HCT116 (cell line): ENCODE measurements at regions not wholly inside any gene's neighbourhood (a gene's known extent, or its start where the extent isn't known, plus 50 kb on each side); places are given as distances from the start of the nearest gene placed in this dataset.
"Not testable (repeated sequence)": the region's sequence is repeated elsewhere in the genome, so short reads cannot be mapped to it uniquely, and the experiment has no call there.

Experiments used
- ATAC-seq: fragments of 200-7000 bp; cut with Tn5 transposase; 2 replicates; pipeline ENCODE4 v1.9.1; 2020; ENCODE audit warnings: mild to moderate bottlenecking, moderate library complexity
- BruUV-seq: library from RNA; stranded (reverse); fragments of 400-500 nt; replicated peaks from 2 replicates; lab custom pipeline; 2021; lab: Mats Ljungman, UMichigan
- CTCF ChIA-PET: fragments of 300-600 bp; sonication (Branson Sonifier 250); formaldehyde crosslinking; loops from one replicate; lab custom pipeline; 2021; ENCODE audit warnings: antibody characterized with exemption; lab: Charles Lee
- POLR2A ChIA-PET: fragments of 300-600, 350-600 bp; sonication (Branson Sonifier 250); formaldehyde crosslinking; loops from one replicate; lab custom pipeline; 2021; ENCODE audit warnings: antibody characterized with exemption; lab: Charles Lee
- RAD21 ChIA-PET, 2 experiments: fragments of 300-600 bp; sonication (Branson Sonifier 250); formaldehyde crosslinking; loops; one replicate each; lab custom pipeline; 2023; ENCODE audit warnings: low total read pairs in 2 of 2; ENCODE audit not compliant: uncharacterized antibody in 2 of 2, unreplicated experiment in 2 of 2, low non-redundant PET in 1 of 2; lab: Charles Lee
- DNase-seq: peaks from one replicate; pipeline ENCODE4 v3.0.0-alpha.2; 2010; ENCODE audit warnings: low read depth, low spot score
- H2AFZ ChIP-seq: fragments of 200-600 bp; shearing (Covaris generic), sonication (generic); 2 replicates; pipeline ENCODE4 v1.6.1; 2017; ENCODE audit warnings: low read depth, mixed run types, mixed read lengths, antibody characterized with exemption, low read length; ENCODE audit not compliant: poor library complexity, severe bottlenecking
- H3K27ac ChIP-seq: 2 replicates; pipeline ENCODE4 v1.5.1; 2012; ENCODE audit warnings: low read depth, low read length
- H3K27me3 ChIP-seq: fragments of 200-600 bp; sonication (generic); 2 replicates; pipeline ENCODE4 v1.6.1; 2016; ENCODE audit warnings: mixed run types, low read length, mixed read lengths; ENCODE audit not compliant: insufficient read depth
- H3K36me3 ChIP-seq, 2 experiments: fragments of 200-500 bp in 1 of 2; fragments of 200-600 bp in 1 of 2; sonication (Bioruptor generic) in 1 of 2; sonication (generic) in 1 of 2; 2 replicates each; pipeline versions ENCODE4 v1.5.1 to v1.6.1; 2014 to 2016; ENCODE audit warnings: low read length in 2 of 2, inconsistent platforms in 1 of 2, mixed read lengths in 1 of 2, mixed run types in 1 of 2; ENCODE audit not compliant: insufficient read depth in 2 of 2, control insufficient read depth in 1 of 2
- H3K4me1 ChIP-seq, 2 experiments: fragments of 200-600 bp in 1 of 2; sonication (generic) in 1 of 2; 2 replicates each; pipeline versions ENCODE4 v1.5.1 to v1.6.1; 2012 to 2017; ENCODE audit warnings: low read length in 2 of 2, inconsistent platforms in 1 of 2, mild to moderate bottlenecking in 1 of 2, mixed read lengths in 1 of 2, mixed run types in 1 of 2, moderate library complexity in 1 of 2; ENCODE audit not compliant: insufficient read depth in 2 of 2, control insufficient read depth in 1 of 2
- H3K4me2 ChIP-seq: fragments of 200-600 bp; sonication (generic); 2 replicates; pipeline ENCODE4 v1.6.1; 2017; ENCODE audit warnings: mixed run types, low read length, mixed read lengths
- H3K4me3 ChIP-seq, 2 experiments: fragments of 200-600 bp in 1 of 2; sonication (generic) in 1 of 2; replicated peaks in 1 of 2; 2 replicates each; pipeline ENCODE4 v1.5.1; 2011 to 2016; ENCODE audit warnings: low read length in 2 of 2, control low read depth in 1 of 2, low read depth in 1 of 2, mild to moderate bottlenecking in 1 of 2, mixed read lengths in 1 of 2, mixed run types in 1 of 2
- H3K79me2 ChIP-seq: fragments of 200-600 bp; sonication (generic); 2 replicates; pipeline ENCODE4 v1.6.1; 2017; ENCODE audit warnings: mild to moderate bottlenecking, mixed run types, low read length, moderate library complexity, mixed read lengths; ENCODE audit not compliant: insufficient read depth
- H3K9ac ChIP-seq: fragments of 200-600 bp; sonication (generic); 2 replicates; pipeline ENCODE4 v1.6.1; 2016; ENCODE audit warnings: low read length, mixed read lengths
- H3K9me2 ChIP-seq: fragments of 200-600 bp; sonication (generic), shearing (Covaris generic); 2 replicates; pipeline ENCODE4 v1.6.1; 2017; ENCODE audit warnings: mixed run types, mild to moderate bottlenecking, moderate library complexity; ENCODE audit not compliant: insufficient read depth
- H3K9me3 ChIP-seq, 2 experiments: fragments of 200-500 bp in 1 of 2; fragments of 200-600 bp in 1 of 2; sonication (Bioruptor generic) in 1 of 2; sonication (generic) in 1 of 2; 2 replicates each; pipeline ENCODE4 v1.6.1; 2014 to 2017; ENCODE audit warnings: low read length in 2 of 2, mixed read lengths in 2 of 2, inconsistent platforms in 1 of 2, low read depth in 1 of 2, mild to moderate bottlenecking in 1 of 2, mixed run types in 1 of 2, moderate library complexity in 1 of 2; ENCODE audit not compliant: control insufficient read depth in 1 of 2, insufficient read depth in 1 of 2
- H4K20me1 ChIP-seq: fragments of 200-600 bp; sonication (generic), shearing (Covaris generic); 2 replicates; pipeline ENCODE4 v1.6.1; 2017; ENCODE audit warnings: mixed run types, mild to moderate bottlenecking, moderate library complexity; ENCODE audit not compliant: insufficient read depth
- ATF3 ChIP-seq: IDR thresholded peaks from 2 replicates; pipeline ENCODE4 v1.6.1; 2012
- CBX3 ChIP-seq: IDR thresholded peaks from 2 replicates; pipeline ENCODE4 v1.6.1; 2012; ENCODE audit warnings: low read depth
- CEBPB ChIP-seq: IDR thresholded peaks from 2 replicates; pipeline ENCODE4 v1.6.1; 2012; ENCODE audit warnings: low read depth
- FOSL1 ChIP-seq: IDR thresholded peaks from 2 replicates; pipeline ENCODE4 v1.6.1; 2012; ENCODE audit warnings: low read depth
- POLR2AphosphoS5 ChIP-seq: IDR thresholded peaks from 2 replicates; pipeline ENCODE4 v1.6.1; 2011; ENCODE audit warnings: mild to moderate bottlenecking, low read depth, low read length, moderate library complexity
- RAD21 ChIP-seq: IDR thresholded peaks from 2 replicates; pipeline ENCODE4 v1.6.1; 2012; ENCODE audit warnings: low read depth, mild to moderate bottlenecking
- SP1 ChIP-seq: IDR thresholded peaks from 2 replicates; pipeline ENCODE4 v1.6.1; 2012; ENCODE audit warnings: low read depth
- ZFX ChIP-seq: fragments of 450-650 bp; IDR thresholded peaks from 2 replicates; pipeline ENCODE4 v1.6.1; 2017
- intact Hi-C: fragments of 100-400 bp; cut with micrococcal nuclease; formaldehyde crosslinking; loops from 2 replicates; pipeline ENCODE4 v1.10.0; 2022
- TF ChIP-seq, protein P1 (sequence below), 3 experiments: fragments of 200-600 bp in 1 of 3; sonication (generic) in 1 of 3; IDR thresholded peaks in 2 of 3; conservative IDR thresholded peaks in 1 of 3; 2 replicates each; pipeline ENCODE4 v1.5.1; 2012 to 2017; ENCODE audit warnings: low read depth in 2 of 3, low read length in 2 of 3, antibody characterized with exemption in 1 of 3, borderline replicate concordance in 1 of 3, control low read depth in 1 of 3, mild to moderate bottlenecking in 1 of 3, mixed read lengths in 1 of 3, mixed run types in 1 of 3, moderate library complexity in 1 of 3; ENCODE audit not compliant: insufficient read depth in 1 of 3

GRCh38 chr21:34282223-34282622, 81.6 kb upstream of the KCNE2 start:
- Histone ChIP-seq H4K20me1 (no peaks in the 10 kb centered on the region), H3K27ac (no peak overlapping the region), H3K4me1 (no peaks in the 10 kb centered on the region), H3K79me2 (no peaks in the 10 kb centered on the region), H2AFZ (no peak overlapping the region), H3K36me3 (no peaks in the 10 kb centered on the region), H3K9me3 (no peaks in the 10 kb centered on the region), H3K4me2 (no peak overlapping the region), H3K9me2 (no peaks in the 10 kb centered on the region), H3K27me3 (no peaks in the 10 kb centered on the region), H3K9ac (no peak overlapping the region), H3K4me3 (no peak overlapping the region)
- BruUV-seq: no TSS peak
- ChIA-PET POLR2A (no interaction called here), RAD21 (no interaction called here), CTCF (no interaction called here)
- no peak for TF ChIP-seq CEBPB
- TF ChIP-seq ATF3: no peak
- TF ChIP-seq CBX3: no peak
- no peak for TF ChIP-seq POLR2AphosphoS5
- TF ChIP-seq SP1: no peak
- DNase-seq (no peak), ATAC-seq (no peak)
- intact Hi-C loops: no loop called here

DNA sequence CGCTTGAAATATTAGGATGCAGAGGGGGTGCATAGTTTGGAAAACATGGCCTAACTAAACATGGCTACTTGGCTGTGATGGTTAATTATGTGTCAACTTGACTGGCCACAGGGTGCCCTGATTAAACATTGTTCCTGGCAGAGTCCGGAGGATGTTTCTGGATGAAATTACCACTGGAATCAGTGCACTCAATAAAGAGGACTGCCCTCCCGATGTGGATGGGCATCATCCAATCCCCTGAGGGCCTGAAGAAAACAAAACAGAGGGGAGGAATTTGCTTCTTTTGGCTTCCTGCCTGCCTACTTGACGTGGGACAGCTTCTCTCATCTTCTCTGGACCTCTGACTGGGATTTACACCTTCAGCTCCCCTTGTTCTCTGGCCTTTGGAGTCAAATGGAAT, 79.1 kb upstream of the KCNE2 start:
- Histone ChIP-seq H3K9ac (no peak overlapping the region), H2AFZ (no peak overlapping the region), H3K9me3 (no peaks in the 10 kb centered on the region), H3K79me2 (no peaks in the 10 kb centered on the region), H3K36me3 (no peaks in the 10 kb centered on the region), H3K27me3 (no peaks in the 10 kb centered on the region), H3K4me1 (no peaks in the 10 kb centered on the region), H3K27ac (no peak overlapping the region), H4K20me1 (no peaks in the 10 kb centered on the region), H3K4me2 (no peak overlapping the region), H3K9me2 (no peaks in the 10 kb centered on the region), H3K4me3 (no peak overlapping the region)
- intact Hi-C loops: no loop called here
- DNase-seq: no peak
- no peak for ATAC-seq
- TF ChIP-seq ZFX (no peak), FOSL1 (no peak), RAD21 (no peak), CBX3 (no peak)
- TF ChIP-seq, protein P1, sequence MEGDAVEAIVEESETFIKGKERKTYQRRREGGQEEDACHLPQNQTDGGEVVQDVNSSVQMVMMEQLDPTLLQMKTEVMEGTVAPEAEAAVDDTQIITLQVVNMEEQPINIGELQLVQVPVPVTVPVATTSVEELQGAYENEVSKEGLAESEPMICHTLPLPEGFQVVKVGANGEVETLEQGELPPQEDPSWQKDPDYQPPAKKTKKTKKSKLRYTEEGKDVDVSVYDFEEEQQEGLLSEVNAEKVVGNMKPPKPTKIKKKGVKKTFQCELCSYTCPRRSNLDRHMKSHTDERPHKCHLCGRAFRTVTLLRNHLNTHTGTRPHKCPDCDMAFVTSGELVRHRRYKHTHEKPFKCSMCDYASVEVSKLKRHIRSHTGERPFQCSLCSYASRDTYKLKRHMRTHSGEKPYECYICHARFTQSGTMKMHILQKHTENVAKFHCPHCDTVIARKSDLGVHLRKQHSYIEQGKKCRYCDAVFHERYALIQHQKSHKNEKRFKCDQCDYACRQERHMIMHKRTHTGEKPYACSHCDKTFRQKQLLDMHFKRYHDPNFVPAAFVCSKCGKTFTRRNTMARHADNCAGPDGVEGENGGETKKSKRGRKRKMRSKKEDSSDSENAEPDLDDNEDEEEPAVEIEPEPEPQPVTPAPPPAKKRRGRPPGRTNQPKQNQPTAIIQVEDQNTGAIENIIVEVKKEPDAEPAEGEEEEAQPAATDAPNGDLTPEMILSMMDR (IDR thresholded peaks at IDR 0.05 in 2 of 3, conservative IDR thresholded peaks at IDR 0.05 in 1 of 3; ENCODE audit: borderline replicate concordance in 1 of 3, insufficient read depth in 1 of 3, low read depth in 2 of 3, low read length in 2 of 3): no peak
- ChIA-PET POLR2A (no interaction called here), RAD21 (no interaction called here), CTCF (no interaction called here)
- BruUV-seq: no TSS peak

GRCh38 chr21:34288042-34288441, 75.8 kb upstream of the KCNE2 start:
- POLR2A ChIA-PET, H3K9me3 ChIP-seq, RAD21 ChIA-PET, CTCF ChIA-PET, H4K20me1 ChIP-seq, H3K9me2 ChIP-seq, DNase-seq, H3K4me3 ChIP-seq, intact Hi-C loops, H3K4me1 ChIP-seq, H2AFZ ChIP-seq, H3K9ac ChIP-seq, H3K27ac ChIP-seq, H3K79me2 ChIP-seq, H3K36me3 ChIP-seq, H3K4me2 ChIP-seq, BruUV-seq, ATAC-seq, H3K27me3 ChIP-seq: not testable (repeated sequence)
